NB4 (cell line): ENCODE measurements at regions not wholly inside any gene's neighbourhood (a gene's known extent, or its start where the extent isn't known, plus 50 kb on each side); places are given as distances from the start of the nearest gene placed in this dataset.

Source experiments
- DNase-seq: peaks from one replicate; pipeline ENCODE4 v3.0.0; 2010; ENCODE audit warnings: low read depth
- H3K4me3 ChIP-seq: one replicate; pipeline ENCODE4 v1.5.1; 2011; ENCODE audit warnings: mild to moderate bottlenecking, low read depth, low read length, moderate library complexity
- MAX ChIP-seq: IDR thresholded peaks from 2 replicates; pipeline ENCODE4 v1.6.1; 2011; ENCODE audit warnings: low read depth, low read length
- MYC ChIP-seq: IDR thresholded peaks from 2 replicates; pipeline ENCODE4 v1.6.1; 2011; ENCODE audit warnings: low read depth, low read length
- POLR2A ChIP-seq: IDR thresholded peaks from 2 replicates; pipeline ENCODE4 v1.6.1; 2011; ENCODE audit warnings: mild to moderate bottlenecking; ENCODE audit not compliant: insufficient read length; ENCODE audit errors: extremely low read depth
- TF ChIP-seq, protein P1 (sequence below): IDR thresholded peaks from one replicate; pipeline ENCODE4 v1.5.1; 2012; ENCODE audit warnings: low read depth, low read length

- TF ChIP-seq POLR2A (no peak), MYC (no peak), MAX (no peak)
- TF ChIP-seq, protein P1, sequence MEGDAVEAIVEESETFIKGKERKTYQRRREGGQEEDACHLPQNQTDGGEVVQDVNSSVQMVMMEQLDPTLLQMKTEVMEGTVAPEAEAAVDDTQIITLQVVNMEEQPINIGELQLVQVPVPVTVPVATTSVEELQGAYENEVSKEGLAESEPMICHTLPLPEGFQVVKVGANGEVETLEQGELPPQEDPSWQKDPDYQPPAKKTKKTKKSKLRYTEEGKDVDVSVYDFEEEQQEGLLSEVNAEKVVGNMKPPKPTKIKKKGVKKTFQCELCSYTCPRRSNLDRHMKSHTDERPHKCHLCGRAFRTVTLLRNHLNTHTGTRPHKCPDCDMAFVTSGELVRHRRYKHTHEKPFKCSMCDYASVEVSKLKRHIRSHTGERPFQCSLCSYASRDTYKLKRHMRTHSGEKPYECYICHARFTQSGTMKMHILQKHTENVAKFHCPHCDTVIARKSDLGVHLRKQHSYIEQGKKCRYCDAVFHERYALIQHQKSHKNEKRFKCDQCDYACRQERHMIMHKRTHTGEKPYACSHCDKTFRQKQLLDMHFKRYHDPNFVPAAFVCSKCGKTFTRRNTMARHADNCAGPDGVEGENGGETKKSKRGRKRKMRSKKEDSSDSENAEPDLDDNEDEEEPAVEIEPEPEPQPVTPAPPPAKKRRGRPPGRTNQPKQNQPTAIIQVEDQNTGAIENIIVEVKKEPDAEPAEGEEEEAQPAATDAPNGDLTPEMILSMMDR: no peak
- no peak for DNase-seq
- no peak overlapping the region for H3K4me3 ChIP-seq
These were observed 647.9 kb downstream of the PLA2G4A start for GRCh38 chr1:187476671-187477070.

GRCh38 chr1:187477103-187477502 is 648.4 kb downstream of the PLA2G4A start:
- H3K4me3 ChIP-seq: no peak overlapping the region

DNA sequence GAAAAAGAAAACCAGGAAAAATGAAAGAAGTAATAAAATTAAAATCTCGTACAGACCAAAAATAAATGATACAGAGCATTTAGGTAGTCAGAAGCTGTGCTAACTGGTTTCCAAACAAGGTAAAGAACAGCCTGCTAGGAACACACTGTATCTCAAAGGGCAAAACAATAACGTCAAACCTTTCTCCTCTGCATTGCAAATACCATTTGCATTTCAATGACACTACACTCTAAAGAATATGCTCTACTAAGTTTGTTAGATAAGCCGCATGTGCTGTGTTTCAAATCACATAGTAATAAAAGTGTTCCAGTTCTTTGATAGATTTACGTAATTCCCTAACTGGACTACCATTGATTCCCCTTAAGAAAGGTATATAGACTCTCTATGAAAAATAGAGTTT is 648.8 kb downstream of the PLA2G4A start:
- no peak overlapping the region for H3K4me3 ChIP-seq
- no peak for DNase-seq

More at GRCh38 chr1:187477103-187477502, 648.4 kb downstream of the PLA2G4A start:
- no peak for DNase-seq
- TF ChIP-seq MYC (no peak), POLR2A (no peak), MAX (no peak)
- TF ChIP-seq, protein P1: no peak

GRCh38 chr1:187481581-187482148 is 652.9 kb downstream of the PLA2G4A start:
- TF ChIP-seq POLR2A (no peak), MAX (no peak), MYC (no peak)
- TF ChIP-seq, protein P1: no peak
- DNase-seq: no peak
- no peak overlapping the region for H3K4me3 ChIP-seq

More for the DNA sequence above, 648.8 kb downstream of the PLA2G4A start:
- TF ChIP-seq MYC (no peak), MAX (no peak), POLR2A (no peak)
- TF ChIP-seq, protein P1: no peak

GRCh38 chr1:187490266-187490665 is 661.5 kb downstream of the PLA2G4A start:
- no peak for DNase-seq
- TF ChIP-seq MYC (no peak), POLR2A (no peak), MAX (no peak)
- TF ChIP-seq, protein P1: no peak
- H3K4me3 ChIP-seq: no peak overlapping the region
